HS-5 (cell line): ENCODE measurements at regions not wholly inside any gene's neighbourhood (a gene's known extent, or its start where the extent isn't known, plus 50 kb on each side); places are given as distances from the start of the nearest gene placed in this dataset.

Experiments used
- DNase-seq: peaks from one replicate; pipeline ENCODE4 v3.0.0-alpha.2; 2012; ENCODE audit warnings: low read depth

DNA sequence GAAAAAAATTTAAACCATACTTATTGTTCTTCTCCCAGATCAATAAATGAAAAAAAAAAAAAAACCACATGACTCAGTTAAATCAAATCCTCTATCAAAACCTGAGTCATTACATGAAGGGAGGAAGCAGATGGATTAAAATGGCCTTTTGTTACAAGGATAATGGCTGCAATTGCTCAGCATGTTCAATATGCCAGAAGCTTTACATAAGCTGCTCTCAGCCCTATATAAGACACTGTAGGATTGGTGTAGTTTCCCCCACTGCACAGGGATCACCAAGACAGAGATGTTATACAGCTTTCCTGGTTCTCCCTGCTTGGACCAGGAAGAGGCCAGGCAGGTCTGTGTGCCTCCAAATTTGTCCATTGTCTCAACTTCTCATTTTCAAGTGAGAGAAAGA, 101.6 kb upstream of the MAP1B start:
- DNase-seq = no peak

DNA sequence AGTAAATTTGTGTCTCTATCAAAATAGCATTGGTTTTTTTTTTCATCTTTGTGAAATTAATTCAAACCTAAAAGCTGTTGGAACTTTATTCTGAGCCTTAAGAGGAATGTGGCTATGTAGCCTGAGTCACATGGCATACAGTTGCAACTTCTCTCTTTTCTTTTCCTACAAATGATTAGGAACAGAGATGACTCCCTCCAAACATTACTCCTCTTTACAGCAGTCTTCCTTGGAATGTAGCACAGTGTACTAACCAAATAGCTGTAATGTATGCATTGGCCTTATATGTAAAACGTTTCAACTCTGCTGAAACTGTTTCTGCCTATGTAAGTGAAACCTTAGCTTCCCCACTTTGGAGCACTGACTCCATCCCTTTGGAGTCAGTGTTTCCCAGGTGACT, 100.9 kb upstream of the MAP1B start:
- no peak for DNase-seq

DNA sequence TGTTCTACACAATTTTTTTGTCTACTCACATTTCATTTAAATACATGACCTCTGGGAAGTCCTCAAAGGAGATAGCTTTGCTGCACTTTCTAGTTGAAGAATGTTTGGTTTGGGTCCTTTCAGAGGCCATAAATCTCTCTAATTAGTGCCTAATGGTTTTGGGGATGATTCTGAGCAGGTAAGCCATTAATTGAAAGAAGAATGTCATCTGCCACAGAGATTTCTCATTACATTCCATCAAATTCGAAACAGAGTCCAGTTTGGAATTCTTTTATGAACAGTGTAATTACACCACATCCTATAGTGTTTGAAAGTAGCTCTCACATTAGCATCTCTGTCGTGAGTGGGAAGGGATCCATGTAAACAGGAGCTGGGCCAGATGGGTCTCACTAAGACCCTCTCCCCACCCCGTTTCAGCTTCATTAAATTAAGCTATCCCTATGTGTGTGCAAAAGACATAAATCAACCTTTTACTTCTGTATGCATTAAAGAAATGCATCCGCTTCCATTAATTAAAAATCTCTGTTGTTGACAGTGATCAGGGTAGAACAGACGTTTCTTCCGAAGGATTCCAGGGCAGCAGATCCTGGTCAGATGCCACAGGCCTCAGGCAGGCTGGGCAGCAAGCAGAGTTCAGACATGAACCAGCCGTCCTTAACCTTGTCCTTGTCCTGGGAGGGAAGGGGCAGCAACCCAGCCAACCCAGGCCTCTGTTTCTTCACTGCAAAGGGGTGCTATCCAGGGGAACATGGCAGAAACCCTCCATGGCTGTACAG, 99.8 kb upstream of the MAP1B start:
- DNase-seq = no peak

DNA sequence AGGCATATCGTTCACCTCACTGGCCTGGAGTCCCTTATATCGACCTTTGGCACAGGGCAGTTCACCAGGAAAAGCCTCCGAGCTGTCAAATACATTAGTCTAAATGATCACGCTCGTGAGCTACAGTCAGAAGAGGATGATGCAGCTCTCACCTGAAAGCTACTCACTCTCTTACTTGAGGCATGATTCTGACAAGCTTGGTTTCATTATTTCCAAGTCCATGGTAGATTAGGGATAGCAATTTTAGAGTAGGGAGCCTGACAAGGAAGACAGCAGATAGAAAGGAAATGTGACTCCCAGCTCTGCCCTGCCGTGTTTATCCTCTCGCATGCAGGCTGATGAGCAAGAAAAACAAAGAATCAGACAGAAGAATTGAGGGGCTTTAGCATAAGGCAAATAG, 98.0 kb upstream of the MAP1B start:
- no peak for DNase-seq

DNA sequence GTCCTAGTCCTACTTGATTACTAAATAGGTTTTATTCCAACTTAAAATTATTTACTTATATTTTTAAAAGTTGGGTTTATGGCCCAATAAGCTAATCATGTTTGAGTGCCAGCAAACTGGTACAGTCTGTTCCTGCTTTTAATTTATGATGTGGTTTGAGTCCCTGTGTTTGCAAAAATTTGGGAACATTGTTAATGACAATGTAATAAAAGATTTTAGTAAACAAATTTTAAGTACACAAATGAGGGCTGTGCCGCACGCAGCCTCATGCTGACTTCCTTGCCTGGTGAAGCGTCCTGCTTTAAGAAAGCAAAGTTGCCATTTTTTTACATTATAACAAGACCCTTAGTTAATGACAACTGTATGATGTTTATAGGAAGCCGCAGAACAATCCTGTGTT, 96.8 kb upstream of the MAP1B start:
- DNase-seq = no peak

DNA sequence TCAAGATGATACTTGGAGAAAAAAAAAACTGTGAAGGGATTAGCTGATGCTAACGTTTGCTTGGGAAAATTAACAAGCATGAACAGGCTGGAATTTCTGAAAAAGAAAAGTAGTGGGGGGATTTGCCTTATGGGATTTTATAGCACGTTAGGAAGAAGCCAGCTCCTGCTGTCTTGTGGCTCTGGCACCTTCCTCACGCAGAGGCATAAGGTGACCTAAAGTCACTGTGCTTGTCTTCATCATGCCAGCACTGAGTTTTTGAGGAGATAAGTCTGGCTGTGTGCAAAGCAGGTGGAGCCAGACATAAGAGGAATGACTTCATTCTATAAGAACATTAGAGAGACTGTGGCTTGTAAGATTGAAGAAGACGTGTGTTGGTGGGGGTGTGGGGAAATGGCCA, 94.4 kb upstream of the MAP1B start:
- no peak for DNase-seq

DNA sequence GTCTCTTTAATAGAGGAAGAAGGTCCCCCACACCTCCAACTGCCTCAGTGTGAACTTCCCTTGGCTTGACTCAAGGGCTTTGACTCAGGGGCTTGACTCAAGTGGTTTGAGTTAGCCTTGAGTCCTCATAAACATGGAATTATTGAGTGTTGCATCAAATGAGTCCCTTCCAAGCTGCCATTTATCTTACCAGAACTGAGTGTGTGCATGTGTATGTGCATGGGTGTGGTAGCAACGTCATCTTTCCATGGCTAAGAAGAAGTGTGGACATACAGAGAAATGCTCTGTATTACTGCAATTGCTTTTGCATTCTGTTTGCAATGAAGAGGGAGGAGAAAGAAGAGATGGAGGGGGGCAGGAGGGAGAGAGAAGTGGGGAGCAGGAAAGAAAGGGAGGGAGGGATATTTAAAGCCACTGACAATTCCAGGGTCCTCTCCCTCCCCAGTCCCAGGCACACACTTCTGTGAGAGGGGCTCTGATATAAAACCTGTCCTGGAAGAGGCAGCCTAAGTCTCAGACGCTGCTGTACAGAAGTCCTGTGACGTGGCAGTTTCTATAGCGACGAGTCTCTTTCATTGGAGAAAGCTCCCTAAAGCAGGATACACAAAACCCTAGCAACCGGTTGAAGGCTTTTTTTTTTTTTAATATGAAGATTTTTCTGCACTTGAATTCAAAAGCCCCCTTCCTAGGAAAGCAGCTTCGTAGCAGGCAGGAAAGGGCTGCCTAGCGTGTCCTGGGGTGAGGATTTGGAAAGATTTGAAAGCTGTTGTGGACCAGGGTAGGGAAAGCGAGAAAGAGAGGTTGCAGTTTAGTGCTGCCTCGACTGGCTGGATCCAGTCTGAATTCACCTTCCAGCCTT, 93.3 kb upstream of the MAP1B start:
- DNase-seq = no peak

DNA sequence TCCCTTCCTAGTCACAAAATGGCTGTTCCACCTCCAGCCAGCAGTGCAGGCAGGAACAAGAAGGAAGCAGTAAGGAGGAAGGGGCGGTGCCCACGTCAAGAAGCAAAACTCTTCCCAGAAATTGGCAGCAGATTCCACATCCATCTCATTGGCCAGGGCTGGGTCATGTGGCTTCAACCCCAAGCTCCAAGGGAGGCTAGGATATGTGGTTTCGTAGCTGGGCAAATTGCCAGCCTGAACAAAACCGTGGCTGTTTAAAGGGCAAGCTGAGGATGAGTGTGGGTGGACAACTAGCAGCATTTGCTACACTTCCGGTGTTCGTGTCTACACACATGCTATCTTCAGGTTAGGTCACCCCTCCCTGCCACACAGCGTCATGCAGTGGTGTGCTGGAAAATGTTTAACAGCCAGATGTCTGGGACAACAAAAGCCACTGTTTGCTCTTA, 92.1 kb upstream of the MAP1B start:
- no peak for DNase-seq

DNA sequence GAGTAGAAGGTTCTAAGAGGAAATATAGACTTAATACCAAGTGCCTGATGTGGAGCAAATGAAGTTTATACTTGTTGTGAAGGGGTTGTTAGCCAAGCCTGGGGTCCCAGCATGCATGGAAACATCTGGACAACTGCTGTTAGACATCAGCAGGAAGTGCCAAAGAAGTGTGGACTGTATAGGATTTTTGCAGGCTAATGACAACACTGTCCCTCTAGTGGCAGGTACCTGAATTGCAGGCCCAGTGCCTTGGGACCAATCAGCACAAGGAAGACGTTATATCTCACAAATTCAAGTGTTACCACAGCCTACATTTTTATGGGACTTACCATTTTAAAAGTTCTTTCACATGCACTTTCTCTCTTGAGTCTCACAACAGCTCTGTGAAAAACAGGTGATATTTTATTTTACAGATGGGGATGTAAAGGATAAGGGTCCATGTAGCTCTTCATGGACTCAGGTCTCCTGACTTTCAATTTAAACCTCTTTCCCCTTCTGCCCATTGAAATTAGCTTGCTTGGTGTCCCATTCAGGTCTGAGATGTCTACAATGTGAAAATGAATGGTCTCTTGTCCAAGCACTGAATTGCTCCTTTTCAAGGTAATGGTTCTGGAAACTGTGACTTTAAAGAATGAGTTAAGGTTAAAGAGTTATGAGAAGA, 89.0 kb upstream of the MAP1B start:
- peak; percentile 14 for DNase-seq

DNA sequence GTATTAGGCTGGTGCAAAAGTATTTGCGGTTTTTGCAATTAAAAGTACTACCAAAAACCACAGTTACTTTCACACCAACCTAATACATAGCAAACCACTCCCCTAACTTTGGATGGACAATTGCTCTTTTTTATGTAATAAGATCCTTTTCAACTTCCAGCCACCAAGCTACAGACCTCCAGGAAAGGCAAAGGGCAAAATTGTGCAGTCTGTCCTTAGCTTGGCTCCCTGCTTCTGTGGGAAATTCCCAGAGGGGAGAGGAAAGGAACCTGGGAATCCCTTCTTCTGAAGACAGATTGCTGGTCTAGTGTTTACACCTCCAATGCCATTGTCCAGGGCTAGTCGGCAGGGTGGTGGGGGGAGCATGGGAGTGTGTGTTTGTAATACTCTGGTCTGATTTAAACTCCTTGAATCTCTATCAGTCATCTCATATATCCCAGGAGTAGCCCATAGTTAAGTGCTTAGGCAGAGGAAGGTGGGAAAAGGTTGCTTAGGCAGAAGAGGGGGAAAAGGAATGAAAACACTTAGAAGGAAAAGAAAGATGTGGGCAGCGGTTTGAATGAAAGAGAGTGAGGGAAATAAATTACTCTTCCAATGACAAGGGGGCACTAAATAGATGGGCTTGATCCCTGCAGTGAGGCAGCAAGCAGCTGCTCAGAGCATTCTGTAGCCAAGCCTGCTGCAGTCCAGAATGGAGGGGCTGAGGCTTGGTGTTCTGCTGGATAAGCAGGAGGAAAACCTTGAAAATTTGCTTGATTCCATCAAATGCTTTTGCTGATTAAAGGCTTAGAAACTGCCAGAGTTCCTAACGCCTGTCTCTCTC, 86.9 kb upstream of the MAP1B start:
- no peak for DNase-seq

DNA sequence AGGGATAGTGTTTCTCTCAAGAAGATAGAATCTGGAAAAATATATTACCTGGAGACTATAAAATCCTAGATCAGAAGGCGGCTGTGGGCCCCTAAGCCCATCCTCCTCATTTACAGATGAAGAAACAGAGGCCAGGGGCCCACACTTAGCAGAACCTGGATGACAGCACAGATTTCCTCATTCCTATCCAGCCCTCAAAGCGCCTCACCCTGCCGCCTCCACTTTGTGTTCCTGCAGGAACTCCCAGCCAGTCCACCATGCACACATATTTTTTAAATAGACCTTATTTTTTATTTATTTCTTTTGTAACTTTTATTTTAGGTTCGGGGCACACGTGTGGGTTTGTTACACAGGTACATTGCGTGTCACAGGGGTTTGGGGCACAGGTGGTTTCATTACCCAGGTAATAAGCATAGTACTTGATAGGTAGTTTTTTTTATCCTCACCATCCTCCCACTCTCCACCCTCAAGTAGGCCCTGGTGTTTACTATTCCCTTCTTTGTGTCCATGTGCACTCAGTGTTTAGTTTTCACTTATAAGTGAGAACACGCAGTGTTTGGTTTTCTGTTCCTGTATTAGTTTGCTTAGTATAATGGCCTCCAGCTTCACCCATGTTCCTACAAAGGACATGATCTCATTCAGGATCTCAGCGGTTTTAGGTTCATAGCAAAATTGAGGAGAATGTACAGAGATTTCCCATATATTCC, 85.5 kb upstream of the MAP1B start:
- no peak for DNase-seq

DNA sequence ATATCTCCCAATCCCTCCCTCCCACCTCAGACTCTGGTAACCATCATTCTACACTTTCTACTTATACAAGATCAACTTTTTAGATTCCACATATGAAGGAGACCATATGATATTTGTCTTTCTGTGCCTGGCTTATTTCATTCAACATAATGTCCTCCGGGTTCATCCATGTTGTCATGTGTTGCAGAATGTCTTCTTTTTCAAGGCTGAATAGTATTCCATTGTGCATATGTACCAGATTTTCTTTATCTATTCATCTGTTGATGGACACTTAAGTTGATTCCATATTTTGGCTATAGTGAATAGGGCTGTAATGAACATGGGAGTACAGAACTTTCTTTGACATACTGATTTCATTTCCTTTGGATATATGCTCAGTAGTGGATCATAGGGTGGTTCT, 78.9 kb upstream of the MAP1B start:
- no peak for DNase-seq

DNA sequence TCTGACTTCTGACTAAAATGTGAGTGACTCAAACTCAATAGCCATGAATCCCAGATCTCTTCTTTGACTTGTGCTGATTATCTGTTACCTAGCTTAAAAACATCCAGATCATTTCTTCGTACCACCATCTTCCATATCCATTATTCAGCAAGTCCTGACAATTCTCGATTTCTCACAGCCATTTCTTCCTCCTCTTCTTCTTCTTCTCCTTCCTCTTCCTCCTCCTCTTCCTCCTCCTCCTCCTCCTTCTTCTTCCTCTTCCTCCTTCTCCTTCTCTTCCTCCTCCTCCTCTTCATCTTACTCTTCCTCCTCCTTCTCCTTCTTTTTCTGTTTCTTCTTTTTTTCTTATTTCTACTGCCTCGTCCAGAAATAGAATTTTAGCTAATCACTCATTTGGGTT, 77.0 kb upstream of the MAP1B start:
- DNase-seq = no peak

DNA sequence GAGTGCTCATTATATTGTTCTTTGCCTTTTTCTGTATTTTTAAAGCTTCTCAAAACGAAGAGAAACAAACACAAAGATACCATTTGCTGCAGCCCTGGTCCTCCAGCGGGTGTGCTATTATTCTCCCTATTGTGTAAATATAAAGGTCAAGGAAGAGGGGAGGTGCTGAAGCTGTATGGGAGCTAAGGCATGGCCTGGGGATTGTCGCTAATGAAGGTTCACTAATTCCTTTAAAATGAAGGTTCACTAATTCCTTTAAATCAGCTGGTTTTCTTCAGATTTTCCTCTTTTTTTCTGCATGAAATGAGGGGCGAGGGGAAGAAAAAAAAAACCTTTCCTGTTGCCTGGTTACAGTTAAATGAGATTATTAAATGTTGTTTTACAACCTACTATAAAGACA, 74.5 kb upstream of the MAP1B start:
- DNase-seq = no peak

DNA sequence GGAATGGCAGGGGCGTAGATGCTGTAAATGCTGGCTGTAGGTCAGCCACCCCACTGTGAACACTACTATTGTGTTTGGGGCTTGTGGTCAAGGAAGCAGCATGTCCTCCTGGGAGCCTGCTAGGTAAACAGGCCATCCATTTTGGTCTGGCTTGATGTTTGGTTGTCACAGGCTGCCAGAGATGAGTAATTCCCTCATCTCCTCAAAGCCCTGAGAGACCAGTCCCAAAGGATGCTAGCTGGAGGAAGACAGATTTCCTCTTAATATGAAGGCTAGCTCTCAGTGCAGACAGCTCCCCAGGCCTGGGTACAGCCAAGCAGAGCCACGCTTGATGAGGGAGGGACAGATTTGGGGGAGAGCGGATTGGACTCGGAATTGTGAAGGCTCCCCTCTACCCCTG, 72.5 kb upstream of the MAP1B start:
- DNase-seq = no peak

DNA sequence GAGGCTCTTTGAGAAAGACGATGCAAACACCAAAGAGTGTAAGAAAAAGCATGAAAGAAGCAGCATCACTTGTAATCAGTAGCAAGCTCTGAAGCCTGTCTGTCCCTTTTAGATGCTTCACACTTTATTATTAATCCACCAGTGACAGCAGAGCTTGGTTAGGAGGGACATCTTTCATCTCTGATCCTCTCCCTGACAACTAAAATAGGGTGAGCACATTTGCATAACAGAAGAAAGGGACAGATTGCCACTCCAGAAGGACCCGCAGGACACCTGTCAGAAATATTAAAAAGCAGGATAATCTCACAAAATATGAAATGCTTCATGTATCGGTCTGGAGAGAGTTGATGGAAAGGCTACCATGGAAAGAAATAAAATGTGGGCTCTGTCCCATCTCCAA, 71.4 kb upstream of the MAP1B start:
- no peak for DNase-seq

DNA sequence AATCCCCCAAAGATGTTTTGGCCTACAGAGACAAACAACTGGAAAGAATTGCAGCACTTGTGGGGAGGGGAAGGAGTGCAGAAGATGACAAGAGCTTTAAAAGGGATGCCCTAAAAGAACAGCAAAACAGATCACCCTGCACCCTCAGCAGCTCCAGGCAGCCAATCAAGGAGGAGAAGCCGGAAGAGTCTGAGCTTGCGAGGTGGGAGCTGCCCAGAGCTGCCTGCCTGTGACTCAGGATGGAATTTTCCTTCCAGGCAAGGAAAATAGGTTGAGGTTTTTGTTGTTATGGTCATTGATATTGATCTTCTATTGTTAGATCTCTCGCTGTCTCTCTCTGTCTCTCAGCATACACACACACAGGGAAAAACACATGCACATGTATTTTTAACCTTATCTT, 70.3 kb upstream of the MAP1B start:
- DNase-seq = no peak

DNA sequence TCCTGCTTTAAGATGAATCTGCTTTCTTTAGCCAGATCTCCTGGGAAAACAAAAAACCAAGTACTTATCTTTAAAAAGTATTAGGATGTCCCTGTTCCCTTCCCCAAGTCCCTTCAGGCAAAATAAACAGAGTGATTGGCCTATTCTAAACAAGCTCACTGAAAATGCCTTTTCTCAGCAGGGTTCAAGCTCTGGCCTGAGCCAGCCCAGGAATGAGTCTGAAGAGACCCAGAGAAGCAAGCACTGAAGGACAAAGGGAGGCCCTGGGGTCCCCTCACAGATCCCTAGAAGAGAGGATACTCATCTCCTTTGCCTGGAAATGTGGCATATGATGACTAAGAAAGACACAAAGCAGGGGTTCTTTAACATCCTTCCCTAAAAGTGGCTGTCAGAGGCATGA, 66.8 kb upstream of the MAP1B start:
- DNase-seq = no peak

DNA sequence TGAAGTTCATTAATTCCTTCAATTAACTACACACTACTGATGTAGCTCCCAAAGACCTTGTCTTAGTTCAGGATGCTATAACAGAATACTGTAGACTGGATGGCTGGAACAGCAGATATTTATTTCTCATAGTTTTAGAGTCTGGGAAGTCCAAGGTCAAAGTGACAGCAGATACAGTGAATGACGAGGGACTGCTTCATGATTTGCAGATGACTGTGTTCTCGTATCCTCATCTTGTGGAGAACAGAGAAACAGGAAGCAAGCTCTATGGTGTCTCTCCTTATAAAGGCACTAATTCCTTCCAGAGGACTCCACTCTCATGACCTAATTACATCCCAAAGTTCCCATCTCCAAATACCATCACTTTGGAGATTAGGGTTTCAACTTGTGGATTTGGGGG, 65.6 kb upstream of the MAP1B start:
- DNase-seq = no peak

DNA sequence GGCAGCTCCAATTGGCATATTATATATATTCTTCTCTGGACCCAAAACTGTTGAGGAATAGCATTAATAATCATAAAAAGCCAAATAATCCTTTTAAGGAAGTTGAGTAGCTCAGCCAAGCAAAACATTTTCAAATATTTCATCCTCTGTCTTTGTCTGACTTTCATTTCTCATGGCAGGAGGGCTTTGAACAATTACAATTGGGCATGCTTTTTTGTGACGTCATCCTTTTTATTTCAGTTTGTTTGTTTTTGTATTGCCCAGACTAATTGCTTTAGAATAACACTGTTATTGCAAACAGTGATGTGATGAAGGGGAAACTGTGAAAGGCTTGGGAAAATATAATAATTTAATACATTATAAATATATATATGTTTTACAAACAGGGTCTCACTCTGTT, 65.2 kb upstream of the MAP1B start:
- DNase-seq = no peak

DNA sequence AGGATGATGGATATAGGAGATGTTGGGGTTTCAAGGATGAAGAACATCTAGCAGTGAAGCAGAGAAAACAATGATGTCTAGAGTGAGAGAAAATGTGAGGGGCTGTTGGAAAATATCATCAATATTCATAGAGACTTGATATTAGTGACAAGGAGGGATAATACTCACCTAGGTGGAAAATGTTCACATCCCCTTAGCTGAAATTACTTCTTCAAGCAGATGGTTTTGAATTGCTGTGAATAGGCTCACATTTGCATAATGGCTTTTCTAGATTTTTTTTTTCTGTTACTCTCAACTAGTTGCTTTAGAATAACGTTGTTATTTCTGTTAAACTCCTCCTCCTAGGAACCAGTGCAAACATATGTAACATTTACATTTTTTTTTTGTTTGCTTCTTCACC, 61.6 kb upstream of the MAP1B start:
- no peak for DNase-seq

DNA sequence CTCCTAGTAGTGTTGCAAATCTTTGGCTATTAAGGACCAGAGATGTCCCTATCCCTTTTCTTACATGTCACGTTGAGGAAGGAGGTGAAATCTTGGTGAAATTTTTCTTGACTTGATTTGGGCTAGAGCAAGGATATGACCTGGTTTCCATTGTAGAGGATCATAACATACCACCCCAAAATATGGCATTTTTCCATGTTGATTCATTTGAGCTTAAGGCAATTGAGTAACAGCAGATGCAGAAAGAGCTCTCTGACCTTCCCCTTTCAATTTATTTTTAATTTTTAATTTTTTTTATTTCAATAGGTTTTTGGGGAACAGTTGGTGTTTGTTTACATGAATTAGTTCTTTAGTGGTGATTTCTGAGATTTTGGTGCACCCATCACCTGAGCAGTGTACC, 61.2 kb upstream of the MAP1B start:
- peak; percentile 15 for DNase-seq
